Erythroblast (primary cell): ENCODE measurements at regions not wholly inside any gene's neighbourhood (a gene's known extent, or its start where the extent isn't known, plus 50 kb on each side); places are given as distances from the start of the nearest gene placed in this dataset.

Source experiments
- GATA1 ChIP-seq: IDR thresholded peaks from 2 replicates; pipeline ENCODE4 v1.6.1; 2011; ENCODE audit warnings: low read depth, mild to moderate bottlenecking, control low read depth, low read length, moderate library complexity
- POLR2A ChIP-seq: IDR thresholded peaks from 2 replicates; pipeline ENCODE4 v1.6.1; 2011; ENCODE audit warnings: mild to moderate bottlenecking, low read length

DNA sequence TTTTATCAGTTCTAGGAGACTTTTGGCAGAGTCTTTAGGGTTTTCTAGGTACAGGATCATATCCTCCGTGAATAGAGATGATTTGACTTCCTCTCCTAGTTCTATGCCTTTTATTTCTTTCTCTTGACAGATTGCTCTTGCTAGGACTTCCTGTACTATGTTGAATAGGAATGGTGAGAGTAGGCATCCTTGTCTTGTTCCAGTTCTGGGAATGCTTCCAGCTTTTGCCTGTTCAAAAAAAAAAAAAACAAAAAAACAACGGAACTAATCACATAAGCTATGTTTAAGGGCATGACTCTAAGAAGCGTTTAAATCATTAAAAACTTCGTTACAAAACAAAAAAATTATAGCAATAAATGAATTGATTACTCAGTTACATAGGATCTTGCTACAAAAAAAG, 145.7 kb downstream of the NUP35 start:
- TF ChIP-seq POLR2A (no peak), GATA1 (no peak)
